Thymus (tissue), 11 donors: ENCODE measurements at regions not wholly inside any gene's neighbourhood (a gene's known extent, or its start where the extent isn't known, plus 50 kb on each side); places are given as distances from the start of the nearest gene placed in this dataset.
"Not testable (repeated sequence)": the region's sequence is repeated elsewhere in the genome, so short reads cannot be mapped to it uniquely, and the experiment has no call there.

ENCODE experiments used
- DNase-seq, 9 donors: peaks; one replicate each; pipeline ENCODE4 v3.0.0-alpha.2; 2013; ENCODE audit warnings: low spot score in 9 of 9, low read depth in 6 of 9, missing footprints in 1 of 9
- H3K27ac ChIP-seq, 2 donors: one replicate each; pipeline ENCODE4 v1.5.1; 2013; ENCODE audit warnings: control low read depth in 1 of 2, low read depth in 1 of 2, low read length in 1 of 2, mild to moderate bottlenecking in 1 of 2, moderate library complexity in 1 of 2
- H3K27me3 ChIP-seq, 2 donors: one replicate each; pipeline ENCODE4 v1.5.1; 2013; ENCODE audit warnings: low read length in 1 of 2; ENCODE audit not compliant: control insufficient read depth in 2 of 2, insufficient read depth in 1 of 2
- H3K36me3 ChIP-seq, 2 donors: one replicate each; pipeline ENCODE4 v1.5.1; 2013; ENCODE audit warnings: low read length in 1 of 2, mild to moderate bottlenecking in 1 of 2, moderate library complexity in 1 of 2; ENCODE audit not compliant: control insufficient read depth in 2 of 2, insufficient read depth in 2 of 2
- H3K4me1 ChIP-seq, 2 donors: one replicate each; pipeline ENCODE4 v1.5.1; 2013; ENCODE audit warnings: low read length in 2 of 2; ENCODE audit not compliant: control insufficient read depth in 2 of 2, insufficient read depth in 2 of 2
- H3K4me3 ChIP-seq, 2 donors: one replicate each; pipeline ENCODE4 v1.5.1; 2013; ENCODE audit warnings: low read length in 2 of 2, control low read depth in 1 of 2, mild to moderate bottlenecking in 1 of 2
- H3K9me3 ChIP-seq, 2 donors: one replicate each; pipeline ENCODE4 v1.5.1; 2013; ENCODE audit warnings: low read length in 1 of 2, mild to moderate bottlenecking in 1 of 2; ENCODE audit not compliant: control insufficient read depth in 2 of 2, insufficient read depth in 1 of 2
- WGBS: extraction: QIAGEN DNeasy Blood & Tissue Kit; methylation state at CpG from one replicate; pipeline ENCODE4 v1.1.7; 2013; 5-methylcytosine and 5-hydroxymethylcytosine counted together
- donor health status: healthy.

DNA sequence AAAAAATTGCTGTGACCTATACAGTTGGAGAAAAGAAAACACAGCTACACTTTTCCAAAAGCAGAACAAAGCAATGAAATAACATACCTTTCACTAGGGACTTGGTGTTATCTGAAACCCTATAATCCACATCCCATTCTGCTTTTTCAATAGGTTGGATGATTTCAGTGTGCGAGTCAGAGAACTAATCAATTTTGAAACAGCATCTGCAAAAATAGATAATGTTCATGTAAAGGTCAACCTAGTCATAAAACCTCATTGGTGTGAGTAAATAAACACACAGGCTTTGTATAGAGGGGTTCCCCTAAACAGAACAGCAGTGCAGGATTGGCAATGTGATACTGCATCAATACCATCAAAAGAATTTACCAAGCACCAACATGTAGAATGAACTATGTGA lies 173.0 kb upstream of the G2E3 start:
- 92% methylated on average over 1 of the region's 1 CpG for WGBS
- Histone ChIP-seq H3K4me3 (no peak overlapping the region), H3K9me3 (no peaks in the 10 kb centered on the region), H3K36me3 (no peaks in the 10 kb centered on the region), H3K27me3 (no peaks in the 10 kb centered on the region), H3K4me1 (no peaks in the 10 kb centered on the region), H3K27ac (no peak overlapping the region)
- DNase-seq = no peak

DNA sequence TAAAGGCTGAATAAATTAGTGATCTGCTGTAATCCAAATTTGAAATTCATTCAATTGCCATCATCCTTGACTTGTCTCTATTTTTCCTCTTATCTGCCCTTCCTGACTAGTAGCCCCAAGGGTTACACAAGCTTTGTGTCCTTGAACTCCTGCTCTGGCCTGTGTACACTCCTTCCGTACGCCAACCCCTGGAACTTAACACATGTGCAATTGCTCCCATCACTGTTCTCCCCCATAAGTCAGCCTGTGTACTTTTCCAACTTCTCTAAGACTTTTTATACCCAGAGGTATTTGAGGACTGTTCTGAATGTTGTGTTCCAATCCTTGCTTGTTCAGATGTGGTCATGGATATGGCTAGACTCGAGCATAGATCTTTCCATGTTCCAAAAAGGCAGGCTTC lies 171.1 kb upstream of the G2E3 start:
- no peaks in the 10 kb centered on the region for H3K27me3 ChIP-seq
- no peaks in the 10 kb centered on the region for H3K36me3 ChIP-seq
- no peaks in the 10 kb centered on the region for H3K9me3 ChIP-seq
- no peak overlapping the region for H3K4me3 ChIP-seq
- WGBS = 87% methylated on average over 3 of the region's 3 CpGs
- H3K4me1 ChIP-seq = no peaks in the 10 kb centered on the region
- no peak for DNase-seq
- no peak overlapping the region for H3K27ac ChIP-seq

DNA sequence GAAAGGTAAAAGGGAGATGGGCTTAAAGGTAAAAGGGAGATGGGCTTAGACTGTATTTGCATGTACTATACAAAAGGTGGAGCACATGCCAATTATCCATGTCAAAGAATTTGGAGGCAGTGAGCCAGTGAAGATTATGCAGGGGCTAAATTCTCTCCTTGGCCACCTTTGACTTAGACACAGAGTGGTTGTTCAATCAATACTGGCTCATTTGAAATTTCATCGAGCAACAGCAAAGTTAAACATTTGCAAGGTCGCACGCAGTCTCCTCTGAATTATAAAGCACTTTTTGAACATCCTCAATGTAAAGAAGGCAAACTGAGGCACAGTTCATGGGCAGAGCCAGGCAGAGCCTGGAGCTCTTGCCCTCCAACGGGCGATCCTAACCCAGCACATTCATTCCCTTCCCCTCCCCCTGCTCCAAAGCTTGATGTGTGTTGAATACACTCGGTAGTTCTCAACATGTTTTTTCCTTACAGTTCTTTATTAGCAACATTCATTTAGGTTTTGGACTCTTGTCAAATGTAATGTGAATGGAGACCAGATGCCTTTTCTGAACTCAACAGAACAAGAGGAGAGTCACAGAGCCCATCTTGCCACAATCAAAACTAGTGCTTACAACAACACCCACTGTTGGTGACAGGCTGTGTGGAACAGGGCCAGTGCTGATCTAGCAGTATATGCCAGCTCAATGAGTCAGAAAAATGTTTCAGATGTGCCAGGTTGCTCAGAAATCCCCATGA lies 169.7 kb upstream of the G2E3 start:
- Histone ChIP-seq H3K27ac (no peak overlapping the region), H3K9me3 (no peaks in the 10 kb centered on the region), H3K27me3 (no peaks in the 10 kb centered on the region), H3K4me1 (no peaks in the 10 kb centered on the region), H3K36me3 (no peaks in the 10 kb centered on the region), H3K4me3 (no peak overlapping the region)
- WGBS = 95% methylated on average over 6 of the region's 6 CpGs
- DNase-seq = no peak

DNA sequence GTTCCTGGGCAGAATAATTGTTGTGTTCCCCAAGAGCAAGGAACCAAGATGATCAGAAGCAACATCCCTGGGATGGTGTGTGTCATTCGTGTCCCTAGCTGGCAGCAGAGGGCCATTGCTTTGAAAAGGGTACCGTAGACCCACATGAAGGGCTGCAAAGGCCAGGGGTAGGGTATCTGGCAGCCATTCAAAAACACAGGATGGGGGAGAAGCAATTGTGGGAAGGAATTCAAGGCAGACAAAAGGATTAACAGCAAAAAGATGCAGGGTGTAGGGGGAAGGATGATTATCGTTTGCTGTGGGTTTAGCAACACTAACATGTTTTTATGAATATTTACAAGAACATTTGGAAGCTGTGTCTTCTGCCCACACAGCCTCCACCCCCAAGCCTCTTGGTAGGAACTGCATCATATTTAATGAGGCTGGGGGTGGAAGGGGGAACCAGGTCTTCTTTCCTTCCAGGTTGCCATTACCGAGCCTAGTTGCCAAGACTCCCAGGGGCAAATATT lies 169.0 kb upstream of the G2E3 start:
- Histone ChIP-seq H3K27me3 (no peaks in the 10 kb centered on the region), H3K4me1 (no peaks in the 10 kb centered on the region)
- 90% methylated on average over 4 of the region's 4 CpGs for WGBS

DNA sequence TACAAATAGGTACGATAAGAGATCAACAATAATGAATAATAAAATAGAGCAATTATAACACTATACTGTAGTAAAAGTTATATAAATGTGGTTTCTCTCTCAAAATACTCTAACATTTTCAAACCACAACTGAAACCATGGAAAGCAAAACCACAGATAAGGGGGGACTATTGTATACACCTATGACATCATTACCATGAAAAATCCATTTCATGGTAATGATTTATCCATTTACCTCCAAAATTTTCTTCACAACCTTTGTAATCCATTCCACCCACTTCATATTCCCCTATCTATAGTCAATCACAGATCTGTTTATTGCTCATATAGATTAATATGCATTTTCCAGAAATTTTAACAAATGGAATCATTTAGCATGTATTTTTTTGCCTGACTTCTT lies 163.9 kb upstream of the G2E3 start:
- Histone ChIP-seq H3K4me1 (no peaks in the 10 kb centered on the region), H3K27me3 (no peaks in the 10 kb centered on the region), H3K36me3 (no peaks in the 10 kb centered on the region), H3K27ac (no peak overlapping the region), H3K4me3 (no peak overlapping the region), H3K9me3 (no peaks in the 10 kb centered on the region)
- DNase-seq = no peak
- 84% methylated on average over 1 of the region's 1 CpG for WGBS

More for the DNA sequence above, 169.0 kb upstream of the G2E3 start:
- Histone ChIP-seq H3K9me3 (no peaks in the 10 kb centered on the region), H3K36me3 (no peaks in the 10 kb centered on the region), H3K27ac (no peak overlapping the region), H3K4me3 (no peak overlapping the region)
- no peak for DNase-seq

DNA sequence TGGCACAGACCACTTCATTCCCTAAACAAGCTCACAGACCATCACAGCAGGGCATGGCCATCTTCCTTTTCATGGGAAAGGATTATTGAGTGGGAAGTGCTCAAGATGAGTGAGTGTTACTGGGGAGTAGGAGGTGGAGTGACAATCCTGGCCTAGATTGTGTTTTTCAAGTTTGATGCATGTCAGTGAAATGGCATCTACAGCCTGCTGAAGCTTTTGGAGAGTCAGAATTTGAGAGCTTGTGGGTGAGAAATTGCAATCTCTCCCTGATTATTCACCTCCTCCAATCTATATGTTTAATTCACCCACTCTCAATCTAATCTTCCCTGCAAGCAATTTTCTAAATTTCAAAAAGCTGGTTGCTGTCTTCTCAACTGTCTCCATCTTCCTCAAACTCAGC lies 156.1 kb upstream of the G2E3 start:
- Histone ChIP-seq H3K27ac (no peak overlapping the region), H3K4me3 (no peak overlapping the region), H3K27me3 (no peaks in the 10 kb centered on the region), H3K4me1 (no peaks in the 10 kb centered on the region), H3K9me3 (no peaks in the 10 kb centered on the region), H3K36me3 (no peaks in the 10 kb centered on the region)
- no peak for DNase-seq

DNA sequence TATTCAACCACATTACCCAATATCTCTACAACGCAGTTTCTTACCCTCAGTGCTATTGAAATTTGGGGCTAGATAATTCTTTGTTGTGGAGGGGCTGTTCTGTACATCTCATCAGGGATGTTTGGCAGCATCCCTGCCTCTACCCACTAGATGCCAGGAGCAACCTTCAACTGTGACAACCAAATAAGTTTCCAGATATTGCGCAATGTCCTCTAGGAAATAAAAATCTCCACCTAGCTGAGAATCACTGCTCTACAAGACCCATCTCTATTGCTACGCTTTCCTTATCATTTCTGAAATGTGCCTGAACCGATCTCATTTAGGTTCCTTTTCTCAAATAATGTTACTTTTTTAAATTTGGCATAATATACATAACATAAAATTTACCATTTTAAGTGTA lies 155.2 kb upstream of the G2E3 start:
- WGBS = 97% methylated on average over 4 of the region's 4 CpGs
- H3K9me3 ChIP-seq = no peaks in the 10 kb centered on the region
- no peaks in the 10 kb centered on the region for H3K27me3 ChIP-seq
- no peak overlapping the region for H3K4me3 ChIP-seq
- no peaks in the 10 kb centered on the region for H3K36me3 ChIP-seq
- DNase-seq = no peak
- H3K4me1 ChIP-seq = no peaks in the 10 kb centered on the region
- no peak overlapping the region for H3K27ac ChIP-seq

DNA sequence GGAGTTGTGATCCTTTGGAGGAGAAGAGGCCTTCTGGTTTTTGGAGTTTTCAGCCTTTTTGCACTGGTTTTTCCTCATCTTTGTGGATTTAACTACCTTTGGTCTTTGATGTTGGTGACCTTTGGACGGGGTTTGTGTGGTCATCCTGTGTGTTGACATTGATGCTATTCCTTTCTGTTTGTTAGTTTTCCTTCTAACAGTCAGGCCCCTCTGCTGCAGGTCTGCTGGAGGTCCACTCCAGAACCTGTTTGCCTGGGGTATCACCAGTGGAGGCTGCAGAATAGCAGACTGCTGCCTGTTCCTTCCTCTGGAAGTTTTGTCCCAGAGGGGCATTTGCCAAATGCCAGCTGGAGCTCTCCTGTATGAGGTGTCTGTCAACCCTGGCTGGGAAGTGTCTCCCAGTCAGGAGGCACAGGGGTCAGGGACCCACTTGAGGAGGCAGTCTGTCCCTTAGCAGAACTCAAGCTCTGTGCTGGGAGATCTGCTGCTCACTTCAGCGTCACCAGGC lies 149.4 kb upstream of the G2E3 start:
- not testable (repeated sequence) for H3K4me1 ChIP-seq, H3K4me3 ChIP-seq, H3K27me3 ChIP-seq, H3K9me3 ChIP-seq, DNase-seq, H3K36me3 ChIP-seq, H3K27ac ChIP-seq
- 93% methylated on average over 2 of the region's 2 CpGs for WGBS

DNA sequence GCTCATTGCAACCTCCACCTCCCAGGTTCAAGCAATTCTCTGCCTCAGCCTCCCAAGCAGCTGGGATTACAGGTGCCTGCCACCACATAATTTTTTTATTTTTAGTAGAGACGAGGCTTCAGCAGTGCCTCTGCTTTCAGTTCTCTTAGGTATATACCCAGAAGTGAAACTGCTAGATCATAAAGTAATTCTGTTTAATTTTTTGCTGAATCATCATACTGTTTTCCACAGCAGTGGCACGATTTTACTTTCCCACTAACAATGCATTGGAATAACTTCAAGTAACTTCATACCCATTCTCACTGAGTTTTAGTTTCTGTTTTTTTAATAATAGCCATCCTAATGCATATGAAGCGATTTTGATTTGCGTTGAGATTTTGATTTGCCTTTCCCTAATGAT lies 148.0 kb upstream of the G2E3 start:
- no peaks in the 10 kb centered on the region for H3K27me3 ChIP-seq
- 54% methylated on average over 4 of the region's 4 CpGs for WGBS

More for the DNA sequence above, 148.0 kb upstream of the G2E3 start:
- DNase-seq = no peak
- Histone ChIP-seq H3K4me3 (no peak overlapping the region), H3K27ac (no peak overlapping the region), H3K4me1 (no peaks in the 10 kb centered on the region), H3K9me3 (no peaks in the 10 kb centered on the region), H3K36me3 (no peaks in the 10 kb centered on the region)
